Aorta (tissue), 5 donors: ENCODE measurements at regions not wholly inside any gene's neighbourhood (a gene's known extent, or its start where the extent isn't known, plus 50 kb on each side); places are given as distances from the start of the nearest gene placed in this dataset.

Source experiments
- ATAC-seq: fragments of 200-7000 bp; cut with Tn5 transposase; one replicate; pipeline ENCODE4 v1.9.1; 2022; ENCODE audit warnings: moderate library complexity; ENCODE audit not compliant: low FRiP score
- DNase-seq, 2 donors: peaks; one replicate each; pipeline ENCODE4 v3.0.0-alpha.2; 2020
- H3K27ac ChIP-seq, 2 donors: one replicate each; pipeline ENCODE4 v1.5.1; 2013; ENCODE audit warnings: low read length in 2 of 2, mild to moderate bottlenecking in 2 of 2, moderate library complexity in 2 of 2, control low read depth in 1 of 2, inconsistent platforms in 1 of 2, low read depth in 1 of 2
- H3K27me3 ChIP-seq, 2 donors: one replicate each; pipeline ENCODE4 v1.6.1; 2013; ENCODE audit warnings: control low read depth in 1 of 2, low read length in 1 of 2, mild to moderate bottlenecking in 1 of 2, moderate library complexity in 1 of 2; ENCODE audit not compliant: insufficient read depth in 2 of 2, control insufficient read depth in 1 of 2
- H3K36me3 ChIP-seq, 2 donors: one replicate each; pipeline ENCODE4 v1.6.1; 2013; ENCODE audit warnings: control low read depth in 1 of 2, low read length in 1 of 2, mild to moderate bottlenecking in 1 of 2; ENCODE audit not compliant: insufficient read depth in 2 of 2, control insufficient read depth in 1 of 2
- H3K4me1 ChIP-seq, 2 donors: one replicate each; pipeline ENCODE4 v1.6.1; 2013; ENCODE audit warnings: low read length in 2 of 2, control low read depth in 1 of 2, mild to moderate bottlenecking in 1 of 2, moderate library complexity in 1 of 2; ENCODE audit not compliant: insufficient read depth in 2 of 2, control insufficient read depth in 1 of 2
- H3K4me3 ChIP-seq, 2 donors: one replicate each; pipeline ENCODE4 v1.5.1; 2013; ENCODE audit warnings: low read length in 2 of 2, control low read depth in 1 of 2, mild to moderate bottlenecking in 1 of 2
- H3K9me3 ChIP-seq: one replicate; pipeline ENCODE4 v1.6.1; 2013; ENCODE audit warnings: mild to moderate bottlenecking, low read length; ENCODE audit not compliant: control insufficient read depth
- WGBS, 2 donors: extraction: QIAGEN DNeasy Blood & Tissue Kit; methylation state at CpG; one replicate each; pipeline ENCODE4 v1.1.7; 2013; 5-methylcytosine and 5-hydroxymethylcytosine counted together
- intact Hi-C, 2 donors: fragments of 100-400 bp; cut with DNase I; formaldehyde crosslinking; loops; one replicate each; pipeline versions ENCODE4 v1.14.2 to v1.15.0; 2022
- donor health status: healthy with polysubstance abuse.
- donor health status: Bipolar disorder and iron deficiency.
- donor health status: DM: no; HTN: no; CAD: no.
- donor health status: DM: no; HTN: no; CAD: no.
- donor health status: DM: yes; HTN: yes; CAD: no.

DNA sequence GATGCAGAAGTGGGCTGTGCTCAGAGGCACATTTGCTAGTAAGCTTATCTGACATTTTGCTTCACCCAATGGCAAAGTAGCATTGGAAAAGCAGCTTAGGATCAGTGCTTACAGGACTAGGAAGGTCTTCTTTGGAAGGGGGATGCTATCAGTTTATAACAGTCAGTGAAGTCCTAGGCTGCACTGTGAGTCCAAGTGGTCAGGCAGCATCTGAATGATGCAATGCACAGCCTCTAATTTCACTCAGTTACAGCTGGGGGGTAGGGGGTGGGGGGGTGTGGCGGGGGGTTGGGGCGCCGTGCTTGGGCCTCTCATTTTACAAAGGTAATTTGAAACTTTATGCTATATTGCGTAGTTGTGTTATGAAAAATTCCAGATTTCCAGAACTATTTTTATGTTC lies 652.3 kb upstream of the MGMT start:
- no peaks in the 10 kb centered on the region for H3K9me3 ChIP-seq
- no peaks in the 10 kb centered on the region for H3K36me3 ChIP-seq
- no peak for DNase-seq
- no peak overlapping the region for H3K4me3 ChIP-seq
- intact Hi-C loops, result no loop called here
- no peak for ATAC-seq
- H3K4me1 ChIP-seq, result no peaks in the 10 kb centered on the region
- no peaks in the 10 kb centered on the region for H3K27me3 ChIP-seq
- no peak overlapping the region for H3K27ac ChIP-seq
- 11 to 22% methylated on average over 4 of the region's 4 CpGs for WGBS, 2 donors

DNA sequence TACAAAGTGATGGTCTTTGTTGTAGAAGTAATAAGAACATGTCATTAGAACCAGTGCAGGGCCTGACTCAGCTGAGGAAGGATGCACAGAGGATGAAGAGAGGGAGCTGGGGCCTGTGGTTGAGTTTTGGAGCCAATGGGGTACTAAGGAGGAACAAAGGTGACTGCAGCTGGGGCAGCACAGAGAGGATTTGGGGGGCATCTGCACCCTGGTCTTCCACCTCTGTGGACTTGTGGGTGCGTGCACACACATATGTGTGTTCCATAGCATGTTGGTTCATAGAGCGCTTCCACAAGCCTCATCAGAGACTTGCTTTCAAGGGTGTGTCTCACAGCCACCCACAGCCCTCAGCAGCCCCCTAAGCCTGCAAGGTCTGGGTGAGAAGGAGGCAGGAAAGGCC lies 650.3 kb upstream of the MGMT start:
- H3K27ac ChIP-seq, result no peak overlapping the region
- WGBS, 2 donors, result 71 to 77% methylated on average over 2 of the region's 2 CpGs
- no peak for ATAC-seq

DNA sequence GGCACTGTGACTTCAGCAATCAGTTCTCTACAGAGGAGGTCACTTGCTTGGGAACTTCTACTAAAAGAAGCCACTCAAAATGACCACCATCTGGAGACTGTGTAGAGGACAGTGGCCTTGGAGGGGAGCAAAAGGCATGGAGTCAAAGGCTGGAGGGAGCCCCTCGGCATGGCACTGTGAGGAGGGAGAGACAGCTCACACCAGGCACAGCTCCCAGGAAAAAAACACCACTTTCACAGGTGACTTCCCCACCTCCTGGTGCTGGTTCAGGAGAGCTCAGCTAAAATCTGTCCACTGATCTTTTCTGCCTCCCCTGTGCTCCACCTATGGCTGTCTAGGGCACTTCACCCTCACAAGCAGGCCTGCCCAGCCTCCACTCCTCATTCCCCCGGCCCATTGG lies 649.4 kb upstream of the MGMT start:
- intact Hi-C loops, result no loop called here
- Histone ChIP-seq H3K4me1 (no peaks in the 10 kb centered on the region), H3K27me3 (no peaks in the 10 kb centered on the region), H3K27ac (no peak overlapping the region), H3K9me3 (no peaks in the 10 kb centered on the region), H3K4me3 (no peak overlapping the region), H3K36me3 (no peaks in the 10 kb centered on the region)
- no peak for DNase-seq
- ATAC-seq, result no peak
- 92 to 94% methylated on average over 2 of the region's 2 CpGs for WGBS, 2 donors

More for the DNA sequence above, 650.3 kb upstream of the MGMT start:
- H3K4me3 ChIP-seq, result no peak overlapping the region
- intact Hi-C loops, result no loop called here
- H3K36me3 ChIP-seq, result no peaks in the 10 kb centered on the region
- H3K9me3 ChIP-seq, result no peaks in the 10 kb centered on the region
- no peaks in the 10 kb centered on the region for H3K27me3 ChIP-seq
- DNase-seq, result no peak
- H3K4me1 ChIP-seq, result no peaks in the 10 kb centered on the region

DNA sequence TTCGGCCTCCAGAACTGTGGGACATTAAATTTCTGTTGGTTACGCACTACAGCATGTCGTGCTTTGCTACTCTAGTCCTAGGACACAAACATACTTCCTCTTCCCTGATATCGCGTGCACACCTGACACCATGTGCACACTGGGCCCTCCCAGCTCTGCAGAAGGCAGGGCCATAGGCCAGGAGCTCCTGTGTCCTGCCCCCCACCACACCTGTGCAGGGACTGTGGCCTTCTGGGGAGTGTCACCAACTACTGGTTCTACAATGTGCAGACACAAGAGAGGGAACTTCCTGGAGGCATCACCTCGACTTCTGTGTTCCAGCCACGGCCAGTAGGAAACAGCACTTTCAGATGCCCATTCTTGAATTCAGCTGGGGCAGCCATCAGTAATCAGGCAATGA lies 646.4 kb upstream of the MGMT start:
- H3K9me3 ChIP-seq, result no peaks in the 10 kb centered on the region
- no peak overlapping the region for H3K27ac ChIP-seq
- ATAC-seq (no peak), DNase-seq (no peak)
- intact Hi-C loops, result no loop called here
- H3K4me1 ChIP-seq, result no peaks in the 10 kb centered on the region
- H3K4me3 ChIP-seq, result no peak overlapping the region
- H3K27me3 ChIP-seq, result no peaks in the 10 kb centered on the region
- no peaks in the 10 kb centered on the region for H3K36me3 ChIP-seq
- WGBS, 2 donors, result 70 to 85% methylated on average over 7 of the region's 7 CpGs

DNA sequence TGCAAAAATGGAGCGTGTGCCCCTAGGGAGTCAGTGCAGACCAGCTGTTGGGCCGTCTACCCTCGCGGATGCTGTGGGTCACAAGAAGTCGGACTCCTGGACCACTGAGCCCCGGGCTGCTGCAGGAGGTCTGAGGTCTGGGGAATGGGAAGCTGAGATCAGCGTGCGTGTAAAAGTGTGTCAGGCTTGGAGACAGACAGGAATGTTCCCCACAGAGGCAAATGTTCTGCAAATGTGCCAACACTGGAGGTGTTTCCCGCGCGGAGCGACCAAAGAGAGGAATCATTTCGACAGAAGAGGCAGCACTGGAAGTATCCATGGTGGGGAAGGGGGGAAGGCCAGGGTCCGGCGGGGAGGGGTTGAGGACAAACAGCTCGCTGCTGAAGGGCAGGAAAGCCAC lies 643.8 kb upstream of the MGMT start:
- DNase-seq (no peak), ATAC-seq (no peak)
- Histone ChIP-seq H3K27ac (no peak overlapping the region), H3K4me1 (no peaks in the 10 kb centered on the region), H3K4me3 (no peak overlapping the region), H3K9me3 (no peaks in the 10 kb centered on the region), H3K36me3 (no peaks in the 10 kb centered on the region), H3K27me3 (no peaks in the 10 kb centered on the region)
- intact Hi-C loops, result no loop called here
- WGBS, 2 donors, result 77 to 84% methylated on average over 16 of the region's 16 CpGs

DNA sequence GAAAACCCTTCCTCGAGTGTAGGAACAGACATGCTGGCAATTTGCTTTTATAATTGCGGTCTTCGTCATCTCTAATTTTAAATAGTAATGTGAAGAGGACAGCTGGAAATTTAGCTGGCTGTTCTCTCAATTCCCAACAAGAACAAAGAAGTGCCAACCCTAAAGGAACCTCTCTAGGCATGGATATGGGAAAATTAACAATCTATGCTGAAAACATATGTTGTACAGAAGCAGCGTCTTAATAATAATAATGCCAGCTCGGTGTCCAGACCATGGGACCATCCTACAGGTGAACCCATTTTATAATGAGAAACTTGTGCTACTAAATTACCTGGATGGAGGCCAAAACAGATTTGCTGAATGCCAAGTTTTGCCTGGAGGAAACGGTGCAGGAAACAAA lies 641.4 kb upstream of the MGMT start:
- no peaks in the 10 kb centered on the region for H3K27me3 ChIP-seq
- WGBS, 2 donors, result 73 to 74% methylated on average over 6 of the region's 6 CpGs

DNA sequence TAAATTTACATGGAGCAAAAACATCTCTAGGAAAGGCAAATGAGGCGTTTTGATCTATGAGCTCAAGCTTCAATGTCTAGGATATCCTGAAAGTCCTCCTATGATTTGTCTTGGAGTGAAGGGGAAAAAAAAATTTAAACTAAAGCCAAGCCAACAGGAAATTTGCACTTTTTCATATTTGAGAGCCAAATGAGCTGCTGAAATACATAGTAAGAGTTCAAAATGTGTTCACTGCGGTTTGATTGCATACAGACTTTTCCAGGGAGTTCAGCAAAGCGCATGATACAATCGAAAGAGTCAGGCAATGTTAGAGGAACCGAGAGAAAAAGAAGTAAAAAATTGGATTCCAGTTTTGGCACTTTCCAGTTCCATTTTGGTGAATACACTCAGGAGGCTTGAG lies 633.4 kb upstream of the MGMT start:
- H3K4me3 ChIP-seq, result no peak overlapping the region
- 49 to 53% methylated on average over 5 of the region's 5 CpGs for WGBS, 2 donors
- no peaks in the 10 kb centered on the region for H3K27me3 ChIP-seq
- DNase-seq (no peak), ATAC-seq (no peak)
- intact Hi-C loops, result no loop called here
- H3K4me1 ChIP-seq, result no peaks in the 10 kb centered on the region
- H3K36me3 ChIP-seq, result no peaks in the 10 kb centered on the region
- no peaks in the 10 kb centered on the region for H3K9me3 ChIP-seq
- H3K27ac ChIP-seq, result no peak overlapping the region

More for the DNA sequence above, 641.4 kb upstream of the MGMT start:
- intact Hi-C loops, result no loop called here
- Histone ChIP-seq H3K4me1 (no peaks in the 10 kb centered on the region), H3K27ac (no peak overlapping the region), H3K36me3 (no peaks in the 10 kb centered on the region), H3K4me3 (no peak overlapping the region), H3K9me3 (no peaks in the 10 kb centered on the region)
- ATAC-seq (no peak), DNase-seq (no peak)

DNA sequence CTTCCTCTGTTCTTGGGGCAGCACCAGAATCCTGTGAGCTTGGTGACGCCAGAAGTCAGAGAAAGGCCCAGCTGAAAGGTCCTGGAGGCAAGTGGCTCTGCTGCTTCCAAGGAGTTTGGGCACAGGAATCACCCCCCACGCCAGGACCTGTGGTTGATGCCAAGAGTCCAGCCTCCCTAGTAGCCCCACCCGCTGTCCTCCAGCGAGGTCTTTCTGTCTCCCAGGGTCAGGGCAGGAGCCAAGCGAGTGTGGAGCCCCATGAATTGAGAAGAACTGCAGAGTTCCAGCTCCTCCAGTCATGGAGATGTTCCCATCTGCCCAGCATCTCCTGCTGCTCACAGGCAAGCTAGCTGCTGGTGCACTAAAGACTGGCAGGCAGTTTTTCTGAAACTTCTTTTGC lies 631.7 kb upstream of the MGMT start:
- Histone ChIP-seq H3K27me3 (no peaks in the 10 kb centered on the region), H3K36me3 (no peaks in the 10 kb centered on the region), H3K4me3 (no peak overlapping the region), H3K27ac (no peak overlapping the region), H3K9me3 (no peaks in the 10 kb centered on the region), H3K4me1 (no peaks in the 10 kb centered on the region)
- intact Hi-C loops, result no loop called here
- DNase-seq (no peak), ATAC-seq (no peak)
- WGBS, 2 donors, result 77 to 86% methylated on average over 5 of the region's 5 CpGs

DNA sequence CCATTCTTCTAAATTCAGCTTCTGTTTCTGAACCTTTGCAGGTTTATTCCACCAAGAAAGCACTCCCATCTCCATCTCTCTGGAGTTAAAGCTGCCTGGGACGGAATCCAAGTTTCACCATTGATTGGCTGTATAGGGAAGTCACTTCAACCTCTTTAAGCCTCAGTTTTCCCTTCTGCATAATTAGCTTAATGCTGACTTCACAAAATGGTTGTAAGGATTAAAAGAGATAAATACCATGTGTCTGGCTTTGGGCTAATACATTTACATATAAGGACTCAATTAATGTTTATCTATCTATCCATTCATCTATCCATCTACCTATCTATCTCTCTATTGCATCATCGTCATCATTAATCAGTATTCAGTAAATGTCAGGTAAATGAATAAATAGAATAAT lies 629.6 kb upstream of the MGMT start:
- Histone ChIP-seq H3K27me3 (no peaks in the 10 kb centered on the region), H3K27ac (no peak overlapping the region), H3K4me3 (no peak overlapping the region), H3K36me3 (no peaks in the 10 kb centered on the region), H3K9me3 (no peaks in the 10 kb centered on the region), H3K4me1 (no peaks in the 10 kb centered on the region)
- ATAC-seq, result no peak
- WGBS, 2 donors, result 91 to 96% methylated on average over 2 of the region's 2 CpGs
- intact Hi-C loops, result no loop called here
- no peak for DNase-seq
